HG02884 (cell line): ENCODE measurements at regions not wholly inside any gene's neighbourhood (a gene's known extent, or its start where the extent isn't known, plus 50 kb on each side); places are given as distances from the start of the nearest gene placed in this dataset.
"Not testable (repeated sequence)": the region's sequence is repeated elsewhere in the genome, so short reads cannot be mapped to it uniquely, and the experiment has no call there.

Source experiments
- ATAC-seq: cut with Tn5 transposase; IDR thresholded peaks from one replicate; pipeline ENCODE4 v1.9.1; 2021; ENCODE audit warnings: mild to moderate bottlenecking, moderate library complexity; ENCODE audit not compliant: unreplicated experiment

DNA sequence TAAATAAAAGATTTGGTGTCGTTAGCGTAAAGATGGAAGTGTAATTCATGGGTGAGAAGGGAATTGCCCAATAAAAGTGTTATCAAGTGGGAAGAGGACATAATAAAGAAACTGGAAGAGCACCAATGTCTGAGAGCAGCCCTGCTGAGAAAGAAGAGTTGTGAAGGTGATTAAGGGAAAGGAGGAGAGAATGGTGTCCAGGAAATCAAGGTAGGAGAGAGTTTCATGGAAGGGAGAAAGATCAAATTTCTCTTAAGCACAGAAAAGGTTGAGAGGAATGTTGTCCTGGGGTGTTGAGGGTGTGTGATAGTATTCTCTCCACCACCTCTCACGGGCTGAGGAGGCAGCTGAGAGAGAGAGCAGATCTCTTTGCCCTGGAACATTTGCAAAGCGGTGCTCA, 339.7 kb downstream of the SATB1 start:
- ATAC-seq: no peak

DNA sequence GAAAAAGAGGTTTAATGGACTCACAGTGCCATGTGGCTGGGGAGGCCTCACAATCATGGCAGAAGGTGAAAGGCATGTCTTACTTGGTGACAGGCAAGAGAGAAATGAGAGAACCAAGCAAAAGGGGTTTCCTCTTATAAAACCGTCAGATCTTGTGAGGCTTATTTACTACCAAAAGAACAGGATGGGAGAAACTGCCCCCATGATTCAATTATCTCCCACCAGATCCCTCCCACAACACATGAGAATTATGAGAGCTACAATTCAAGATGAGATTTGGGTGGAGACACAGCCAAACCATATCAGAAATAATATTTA, 340.8 kb upstream of the TBC1D5 start:
- ATAC-seq: not testable (repeated sequence)

DNA sequence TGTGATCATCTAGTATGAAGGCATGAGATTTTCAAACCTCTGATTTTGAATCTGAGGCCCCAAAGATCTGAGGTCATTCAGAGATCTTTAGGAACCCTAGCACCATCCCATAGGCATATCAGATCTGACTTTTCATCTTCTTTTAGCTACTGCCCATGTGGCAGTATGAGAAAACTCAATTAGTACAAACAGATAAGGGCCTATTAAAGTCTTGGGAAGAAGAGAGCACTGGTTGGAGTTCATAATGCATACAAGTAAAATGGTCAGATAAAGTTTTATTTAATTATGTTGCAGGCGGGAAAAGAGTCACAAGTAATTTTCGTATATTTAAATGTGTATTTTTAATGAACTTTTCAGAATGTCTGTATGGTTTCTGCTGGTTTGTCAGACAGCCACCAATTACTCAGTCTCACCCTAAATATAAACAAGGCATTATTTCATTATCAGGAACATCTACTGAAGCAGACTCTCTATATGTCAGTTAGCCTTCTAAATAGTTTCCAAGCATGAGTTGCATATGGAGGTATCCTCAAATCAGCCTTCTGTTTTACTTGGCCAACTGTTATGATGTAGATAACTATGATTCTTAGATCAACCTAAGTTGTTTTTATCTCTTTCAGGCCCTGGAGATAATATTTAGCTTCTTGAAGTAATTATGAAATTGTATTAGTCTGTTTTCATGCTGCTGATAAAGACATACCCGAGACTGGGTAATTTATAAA, 340.3 kb upstream of the TBC1D5 start:
- no peak for ATAC-seq

DNA sequence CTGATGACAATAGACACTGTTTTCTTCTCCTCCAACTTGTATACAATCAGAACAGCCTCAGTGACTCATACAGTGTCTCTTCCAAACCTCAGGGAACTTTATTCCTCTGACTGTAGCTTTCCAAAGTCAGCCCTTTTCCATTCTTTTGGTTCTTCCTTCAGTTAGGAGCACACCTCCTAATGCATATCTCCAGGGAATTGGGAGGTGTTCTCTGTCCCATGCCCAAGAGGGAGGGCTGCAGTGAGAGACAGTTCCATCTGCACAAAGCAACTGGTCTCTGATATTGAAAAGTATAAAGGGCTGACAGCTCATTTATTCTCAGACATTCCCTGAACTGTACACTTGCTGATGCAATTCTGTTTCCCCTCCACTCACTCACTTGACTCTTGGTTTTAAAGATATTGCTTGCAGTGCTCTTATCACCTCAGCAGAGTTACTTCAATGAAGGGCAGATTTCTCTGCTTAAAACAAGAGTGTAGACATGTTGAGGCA, 337.8 kb upstream of the TBC1D5 start:
- no peak for ATAC-seq

DNA sequence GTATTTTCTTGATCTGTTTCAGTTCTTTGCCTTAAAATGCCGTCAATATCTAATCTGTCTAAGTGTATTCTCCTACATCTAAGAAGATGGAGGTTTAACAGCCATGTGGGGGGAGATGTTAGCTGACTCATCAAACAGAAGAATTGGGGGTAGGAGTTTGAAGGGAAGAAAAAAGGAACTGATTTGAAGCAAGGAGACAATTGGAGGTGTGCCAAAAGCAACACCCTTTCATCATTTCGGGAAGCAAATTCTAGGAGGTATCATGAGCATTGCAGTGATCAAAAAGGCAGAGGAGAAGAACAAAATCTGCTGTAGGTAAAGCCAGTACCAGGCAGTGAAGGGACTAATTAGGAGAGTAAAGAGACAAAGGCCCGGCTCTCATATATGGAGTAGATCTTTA, 337.3 kb upstream of the TBC1D5 start:
- ATAC-seq: no peak

DNA sequence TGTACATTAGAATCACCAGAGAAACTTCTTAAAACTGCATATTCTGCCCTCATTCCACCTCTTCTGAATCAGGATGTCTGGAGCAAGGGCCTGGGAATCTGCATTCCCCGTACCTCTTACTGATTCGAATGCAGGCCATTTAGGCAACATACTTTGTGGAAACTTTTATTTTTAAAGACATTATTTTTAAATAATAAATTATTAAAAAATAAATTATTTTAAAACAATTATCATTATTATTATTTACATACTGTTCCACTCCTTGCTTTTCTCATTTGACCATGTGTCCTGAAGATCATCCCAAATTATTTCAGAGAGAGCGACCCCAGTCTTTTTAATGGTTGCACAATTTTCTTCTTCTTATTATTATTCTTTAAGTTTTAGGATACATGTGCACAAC, 336.6 kb upstream of the TBC1D5 start:
- no peak for ATAC-seq

DNA sequence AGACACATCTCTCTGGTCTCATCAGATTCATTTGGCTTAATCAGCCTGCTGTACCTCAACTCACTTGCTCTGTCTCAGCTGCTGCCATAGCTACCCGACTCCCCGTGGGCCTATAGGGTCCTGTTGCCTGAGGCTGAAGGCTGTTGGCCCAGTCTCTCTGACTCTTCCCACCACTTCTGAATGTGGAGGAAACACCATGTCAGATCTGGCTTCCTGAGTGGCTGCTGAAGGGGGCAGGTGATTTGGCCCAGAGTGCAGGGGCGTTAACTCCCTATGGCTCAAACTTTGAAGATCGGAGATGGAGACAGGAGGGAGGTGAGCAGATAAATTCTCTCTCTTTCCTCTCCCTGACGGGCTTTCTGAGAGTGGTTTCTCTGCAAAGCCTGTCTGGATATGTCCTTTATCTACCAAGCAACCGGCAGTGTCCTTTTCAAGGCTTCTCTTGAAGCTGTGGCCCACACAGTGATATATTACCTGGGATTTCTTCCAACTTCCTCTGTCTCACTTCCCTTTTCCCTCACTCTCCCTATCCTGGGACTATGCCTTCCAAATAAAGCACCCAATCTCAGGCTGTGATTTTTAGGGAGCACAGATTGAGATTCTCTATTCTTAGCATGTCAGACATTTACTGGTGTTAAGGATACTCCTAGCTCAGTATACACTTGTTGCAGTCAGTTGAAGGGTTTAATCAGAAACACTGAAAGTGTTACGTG, 334.9 kb upstream of the TBC1D5 start:
- ATAC-seq: no peak

DNA sequence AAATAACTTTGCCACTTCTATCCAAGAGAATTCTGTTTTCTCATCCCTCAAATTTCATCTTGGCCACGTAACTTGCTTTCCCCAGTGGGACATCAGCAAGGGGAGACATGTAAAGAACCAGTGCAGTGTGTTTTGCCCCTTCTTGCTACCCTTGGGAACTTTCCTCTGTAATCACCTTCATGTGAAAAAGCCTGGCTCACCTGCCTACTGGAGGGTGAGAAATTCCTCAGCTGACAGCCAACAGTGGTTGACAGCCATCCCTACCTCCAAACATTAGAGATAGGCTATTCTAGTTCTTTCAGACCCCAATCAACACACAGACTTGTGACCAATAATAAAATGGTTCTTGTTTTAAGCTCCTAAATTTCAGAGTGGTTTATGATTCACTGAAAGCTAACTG, 333.9 kb upstream of the TBC1D5 start:
- no peak for ATAC-seq

DNA sequence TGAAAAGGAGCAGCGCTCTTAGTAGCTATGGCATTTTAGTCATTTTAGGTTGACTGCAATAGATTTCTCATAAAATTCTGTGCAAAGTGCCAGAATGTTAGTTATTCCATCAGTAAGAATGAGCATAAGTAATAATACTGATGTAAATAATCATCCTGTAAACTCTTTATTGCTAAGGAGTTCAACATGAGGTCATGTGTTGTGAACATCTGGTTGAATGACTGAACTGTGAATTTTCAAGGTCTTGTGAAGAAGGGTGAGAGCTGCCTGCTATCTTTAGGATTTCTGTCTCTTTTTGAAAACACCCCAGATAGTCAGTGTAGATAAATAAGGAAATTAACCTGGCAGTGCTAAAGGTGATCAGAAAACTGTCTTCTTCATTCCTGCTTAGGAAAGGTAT, 333.4 kb upstream of the TBC1D5 start:
- no peak for ATAC-seq

DNA sequence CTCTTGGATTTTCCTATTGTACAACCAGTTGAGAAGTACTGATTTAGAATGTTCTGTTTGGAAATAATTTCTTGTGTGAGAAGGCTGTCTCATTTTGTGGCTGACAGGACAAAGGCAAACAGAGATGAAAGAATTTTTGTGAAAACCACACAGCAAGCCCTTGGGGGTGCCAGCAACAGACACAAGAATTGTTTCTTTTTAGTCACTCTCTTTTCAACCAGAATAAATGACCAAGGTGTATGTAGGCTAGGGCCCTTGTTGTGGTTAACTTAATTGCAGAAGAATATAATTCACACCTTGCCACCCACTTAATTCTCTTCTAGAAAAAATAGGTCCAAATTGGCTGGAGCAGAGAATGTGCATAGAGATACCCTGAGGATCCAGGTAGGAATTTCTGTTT, 329.4 kb upstream of the TBC1D5 start:
- ATAC-seq: no peak

DNA sequence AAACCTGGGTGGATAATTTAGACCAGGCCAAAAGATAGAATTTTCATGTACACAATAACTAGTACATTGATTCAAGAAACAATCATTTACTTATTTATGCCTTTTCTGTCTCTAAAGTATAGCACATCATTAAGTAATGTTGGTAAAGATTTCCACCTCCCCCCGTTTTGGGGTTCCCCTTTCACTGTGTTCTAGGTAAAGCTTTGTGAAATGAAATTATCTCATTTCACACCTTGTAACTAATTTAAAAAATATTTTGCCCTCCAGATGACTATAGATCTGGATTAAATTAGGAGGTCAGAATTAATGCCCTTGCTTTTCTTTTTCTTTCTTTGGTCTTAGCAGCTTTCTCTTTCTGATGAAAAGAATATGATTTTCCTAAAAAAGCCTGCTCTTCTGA, 328.5 kb upstream of the TBC1D5 start:
- no peak for ATAC-seq

DNA sequence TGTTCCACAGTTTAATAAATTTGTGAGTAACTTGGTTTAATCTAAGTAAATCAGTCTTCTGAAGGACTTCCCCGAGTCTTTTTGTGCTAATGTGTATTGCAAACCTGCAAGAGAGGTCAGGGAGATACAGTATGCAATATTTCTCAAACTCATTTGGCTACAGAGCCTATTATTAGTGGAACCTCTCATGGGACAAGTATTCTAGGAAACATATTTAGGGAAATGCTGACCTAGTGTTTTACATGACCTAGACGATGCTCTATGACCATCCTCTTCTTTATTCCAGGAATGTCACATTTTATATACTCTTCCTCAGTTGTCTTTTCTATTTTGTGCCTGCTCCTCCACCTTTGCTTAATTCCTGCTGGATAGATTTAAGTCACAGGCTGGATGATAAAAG, 327.8 kb upstream of the TBC1D5 start:
- ATAC-seq: no peak

DNA sequence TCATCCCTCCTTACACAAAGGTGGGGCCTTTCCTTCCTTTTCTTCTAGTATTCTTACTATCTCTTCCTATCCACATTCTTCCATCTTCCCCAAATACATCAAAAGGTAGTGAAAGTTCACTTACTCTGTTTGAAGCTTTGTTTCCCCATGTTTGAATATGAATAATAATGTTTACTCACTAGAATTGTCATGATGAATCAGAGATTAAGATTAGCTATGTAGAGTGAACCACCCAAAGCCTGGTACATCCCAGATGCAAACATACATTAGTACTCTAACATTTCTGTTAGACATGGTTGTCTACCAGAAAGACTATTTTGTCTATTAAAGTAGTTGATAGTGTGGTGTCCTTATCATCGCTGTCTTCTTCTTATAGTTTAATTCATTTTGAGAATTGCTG, 327.1 kb upstream of the TBC1D5 start:
- ATAC-seq: no peak

DNA sequence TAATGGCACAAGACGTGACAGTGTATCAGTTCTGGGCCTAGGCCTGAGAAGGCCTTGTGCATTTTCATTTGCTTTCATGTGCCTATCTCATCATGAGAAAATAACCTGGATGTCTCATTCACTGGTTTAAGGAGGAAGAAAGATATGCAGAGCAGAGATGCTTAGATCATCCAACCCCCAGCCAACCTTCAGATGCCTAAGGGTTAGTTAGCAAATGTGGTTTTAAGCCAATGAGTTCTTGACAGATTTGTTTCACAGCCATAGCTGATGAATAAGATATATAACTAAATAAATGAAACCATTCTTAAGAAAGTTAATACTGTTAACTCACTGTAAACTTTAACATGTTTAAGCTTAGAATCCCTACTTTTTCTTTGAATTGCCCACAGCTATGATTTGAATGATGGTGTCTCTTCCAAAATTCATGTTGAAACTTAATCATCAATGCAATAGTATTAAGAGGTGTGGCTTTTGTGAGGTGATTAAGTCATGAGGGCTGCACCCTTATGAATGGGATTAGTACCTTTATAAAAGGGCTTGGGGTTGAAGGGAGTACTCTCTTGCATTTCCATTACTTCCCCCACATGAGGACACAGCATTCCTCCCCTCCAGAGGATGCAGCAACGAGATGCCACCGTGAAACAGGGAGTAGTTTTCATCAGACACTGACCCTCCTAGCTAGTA, 324.6 kb upstream of the TBC1D5 start:
- ATAC-seq: no peak

DNA sequence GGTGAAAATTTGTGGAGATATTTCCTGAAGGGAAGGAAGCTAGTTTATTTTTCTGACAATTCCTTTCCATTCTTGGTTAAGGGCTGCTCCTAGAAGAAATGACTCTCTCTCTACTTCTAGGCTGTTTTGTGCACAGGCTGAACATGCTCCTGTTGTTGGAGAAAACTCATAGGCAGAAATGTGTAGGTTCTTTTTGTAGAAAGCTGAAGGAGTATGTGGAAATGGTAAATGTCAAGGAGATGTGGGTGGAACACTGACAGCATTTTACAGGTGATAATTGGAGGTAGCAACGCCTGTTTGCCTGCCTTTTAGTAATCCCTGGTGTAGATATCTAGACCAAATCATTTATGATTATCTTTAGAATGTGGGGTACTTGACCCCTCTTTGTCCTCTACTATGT, 322.2 kb upstream of the TBC1D5 start:
- no peak for ATAC-seq

DNA sequence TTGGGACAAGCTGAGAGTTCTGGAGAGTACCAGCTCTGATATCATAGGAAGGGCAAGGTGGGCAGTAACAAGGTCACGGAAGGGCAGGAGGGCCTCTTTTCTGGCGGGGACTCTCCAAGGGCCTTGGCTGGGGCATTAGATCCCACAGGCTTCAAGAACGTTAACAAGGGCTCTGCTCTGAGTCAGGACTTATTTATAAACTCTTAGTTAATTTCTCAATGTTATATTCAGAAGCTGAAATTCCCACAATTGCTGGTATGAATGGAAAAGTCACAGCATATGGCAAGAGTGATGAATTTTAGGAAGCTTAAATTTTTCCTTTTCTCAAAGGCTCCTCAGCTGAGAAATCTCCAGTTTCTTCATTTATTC, 320.2 kb upstream of the TBC1D5 start:
- no peak for ATAC-seq

DNA sequence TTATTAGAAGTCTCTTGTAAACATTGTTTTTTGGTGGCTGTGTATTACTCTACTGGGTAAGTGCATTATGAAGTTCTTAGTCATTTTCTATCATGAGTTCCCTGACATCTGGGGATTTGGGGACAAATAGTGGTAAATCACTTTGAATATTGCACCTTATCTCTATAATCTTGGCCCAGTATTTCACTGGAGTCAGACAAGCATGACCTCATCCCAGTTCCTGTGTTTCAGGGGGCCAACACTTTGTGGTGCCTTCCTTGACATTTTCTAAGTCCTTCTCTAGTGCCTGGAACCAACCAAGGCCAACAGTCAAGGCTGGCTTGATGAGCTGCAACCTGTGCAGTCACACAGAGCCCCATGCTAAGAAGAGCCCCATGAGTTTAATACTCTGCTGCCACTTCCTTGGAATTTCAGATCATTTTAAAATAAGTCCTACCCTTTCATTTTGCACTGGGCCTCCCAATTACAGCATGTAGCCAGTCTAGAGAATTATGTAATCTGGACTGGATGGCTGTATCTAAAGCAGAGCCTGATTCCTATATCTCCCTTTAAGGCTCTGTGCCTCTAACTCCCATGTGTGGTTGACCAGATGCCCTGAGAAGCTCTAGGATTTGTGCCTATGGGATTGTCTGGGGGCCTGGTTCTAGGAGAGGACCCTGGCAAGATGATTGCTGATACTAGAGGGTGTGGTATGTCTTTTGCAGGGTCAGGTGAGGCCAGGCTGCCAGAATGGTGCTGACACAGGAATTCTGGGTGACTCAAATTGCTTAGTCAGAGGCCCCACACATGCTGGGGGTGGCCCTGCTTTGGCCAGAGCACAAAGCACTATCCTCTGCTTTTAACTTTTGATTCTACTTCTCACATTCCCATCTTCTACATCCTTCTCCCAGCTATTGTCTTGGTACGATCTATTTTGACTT, 319.6 kb upstream of the TBC1D5 start:
- ATAC-seq: no peak

DNA sequence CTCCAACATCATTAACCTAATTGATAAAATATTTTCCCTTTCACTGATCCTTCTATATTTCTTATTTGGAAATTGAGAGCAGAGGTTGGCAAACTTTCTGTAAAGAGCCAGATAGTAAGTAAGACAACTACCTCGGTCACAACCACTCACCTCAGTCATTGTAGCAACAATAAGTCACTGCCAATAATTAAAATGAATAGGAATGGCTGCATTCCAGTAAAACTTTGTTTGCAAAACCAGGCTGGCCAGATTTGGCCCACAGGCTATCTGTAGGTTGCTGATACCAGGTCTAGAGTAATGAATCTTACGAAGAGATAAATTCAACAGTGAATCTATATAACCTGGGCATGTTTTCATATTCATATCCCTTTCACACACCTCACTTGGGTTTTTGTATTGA, 316.2 kb upstream of the TBC1D5 start:
- no peak for ATAC-seq

DNA sequence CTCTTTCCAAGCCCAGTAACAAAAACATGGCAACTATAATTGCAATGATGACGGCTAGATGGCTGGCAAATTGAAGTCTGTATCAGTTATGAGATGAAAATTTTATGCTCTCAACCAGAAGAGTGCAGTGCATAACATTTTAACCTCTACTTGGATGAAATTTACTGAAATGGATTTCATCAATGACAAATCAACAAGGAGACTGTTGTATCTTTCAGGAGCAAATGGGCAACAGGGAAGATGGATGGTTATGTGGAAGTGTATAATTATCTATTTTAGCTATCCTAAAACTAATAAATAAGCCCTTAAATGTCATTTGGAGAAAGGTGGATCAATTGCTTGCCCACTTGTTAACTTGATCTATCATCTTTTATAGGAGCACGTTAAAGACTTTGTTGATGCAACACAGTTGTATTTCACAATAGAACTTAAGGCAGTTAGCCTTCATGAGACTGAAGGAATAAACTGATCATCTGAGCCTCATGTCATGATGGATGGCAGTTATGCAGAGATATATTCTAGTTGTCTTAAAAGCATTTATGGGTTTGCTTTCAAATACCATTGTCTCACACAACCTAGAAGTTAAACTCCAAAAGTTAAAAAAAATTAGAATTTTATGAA, 315.1 kb upstream of the TBC1D5 start:
- no peak for ATAC-seq

DNA sequence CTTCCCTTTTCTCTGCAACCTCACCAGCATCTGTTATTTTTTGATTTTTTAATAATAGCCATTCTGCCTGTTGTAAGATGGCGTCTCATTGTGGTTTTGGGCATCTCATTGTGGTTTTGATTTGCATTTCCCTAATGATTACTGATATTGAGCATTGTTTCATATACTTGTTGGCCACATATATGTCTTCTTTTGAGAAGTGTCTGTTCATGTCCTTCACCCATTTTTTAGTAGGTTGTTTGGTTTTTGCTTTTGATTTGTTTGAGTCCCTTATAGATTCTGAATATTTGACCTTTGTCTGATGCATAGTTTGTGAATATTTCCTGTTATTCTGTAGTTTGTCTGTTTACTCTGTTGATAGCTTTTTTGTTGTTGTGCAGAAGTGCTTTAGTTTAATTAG, 312.2 kb upstream of the TBC1D5 start:
- ATAC-seq: no peak

DNA sequence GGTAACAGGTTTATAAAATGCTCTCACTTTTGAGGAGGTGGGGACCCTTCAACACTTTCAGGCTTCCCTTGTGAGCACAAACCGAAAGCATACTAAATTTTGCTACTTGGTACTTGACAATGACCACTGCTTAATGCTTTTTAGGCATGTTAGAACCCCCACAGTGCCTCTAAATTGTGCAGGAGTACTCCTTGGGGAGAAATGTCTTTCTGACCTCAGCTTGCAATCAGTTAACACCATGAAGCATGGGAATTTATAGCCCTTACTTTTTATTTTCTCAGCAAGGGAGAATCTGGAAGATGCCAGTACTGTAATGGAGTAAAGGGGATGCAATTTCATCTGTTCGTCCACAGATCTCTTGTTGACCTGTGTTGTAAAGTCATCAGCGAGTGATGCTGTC, 308.9 kb upstream of the TBC1D5 start:
- no peak for ATAC-seq
